GM23338 (cell line): ENCODE measurements at regions not wholly inside any gene's neighbourhood (a gene's known extent, or its start where the extent isn't known, plus 50 kb on each side); places are given as distances from the start of the nearest gene placed in this dataset.

Experiments used
- ATAC-seq: fragments of 200-7000 bp; cut with Tn5 transposase; 3 replicates; pipeline ENCODE4 v1.9.1; 2020
- DNase-seq: peaks from one replicate; pipeline ENCODE4 v3.0.0-alpha.2; 2015; ENCODE audit warnings: low spot score
- H2AFZ ChIP-seq: fragments of 200-600 bp; sonication (generic); 2 replicates; pipeline ENCODE4 v1.8.0; 2016; ENCODE audit warnings: antibody characterized with exemption, mild to moderate bottlenecking, moderate library complexity
- H3F3A ChIP-seq: fragments of 200-600 bp; sonication (generic); replicated peaks from 2 replicates; pipeline ENCODE4 v1.8.0; 2017; ENCODE audit warnings: antibody characterized with exemption, mixed run types, low read depth
- H3K27ac ChIP-seq: fragments of 200-600 bp; sonication (generic); 2 replicates; pipeline ENCODE4 v1.6.1; 2016; ENCODE audit warnings: low read depth
- H3K27me3 ChIP-seq: fragments of 200-600 bp; sonication (generic); 2 replicates; pipeline ENCODE4 v1.8.0; 2016; ENCODE audit warnings: mild to moderate bottlenecking, mixed run types, moderate library complexity; ENCODE audit not compliant: insufficient read depth
- H3K36me3 ChIP-seq: fragments of 200-600 bp; sonication (generic); 2 replicates; pipeline ENCODE4 v1.8.0; 2016; ENCODE audit warnings: mild to moderate bottlenecking; ENCODE audit not compliant: insufficient read depth
- H3K4me1 ChIP-seq: fragments of 200-600 bp; sonication (generic); 2 replicates; pipeline ENCODE4 v1.8.0; 2016; ENCODE audit warnings: mild to moderate bottlenecking, moderate library complexity; ENCODE audit not compliant: insufficient read depth
- H3K4me2 ChIP-seq: fragments of 200-600 bp; sonication (generic); 2 replicates; pipeline ENCODE4 v1.7.1; 2017; ENCODE audit warnings: mixed run types
- H3K4me3 ChIP-seq: fragments of 200-600 bp; sonication (generic); 2 replicates; pipeline ENCODE4 v1.6.1; 2016; ENCODE audit warnings: mixed run types
- H3K79me2 ChIP-seq: fragments of 200-600 bp; sonication (generic); replicated peaks from 2 replicates; pipeline ENCODE4 v1.8.0; 2017; ENCODE audit warnings: mild to moderate bottlenecking; ENCODE audit not compliant: insufficient read depth
- H3K9me2 ChIP-seq: fragments of 200-600 bp; sonication (generic); 2 replicates; pipeline ENCODE4 v1.8.0; 2017; ENCODE audit not compliant: insufficient read depth
- H4K20me1 ChIP-seq: fragments of 200-600 bp; sonication (generic); replicated peaks from 2 replicates; pipeline ENCODE4 v1.8.0; 2017; ENCODE audit warnings: mild to moderate bottlenecking; ENCODE audit not compliant: insufficient read depth
- H3K27ac Mint-ChIP-seq: 2 replicates; pipeline ENCODE4 v1.8.0; 2020; ENCODE audit warnings: inconsistent platforms, mild to moderate bottlenecking, moderate library complexity, mixed read lengths
- H3K27me3 Mint-ChIP-seq: 3 replicates; pipeline ENCODE4 v1.8.0; 2022; ENCODE audit warnings: low read depth, mild to moderate bottlenecking, moderate library complexity, mixed read lengths, inconsistent platforms; ENCODE audit not compliant: insufficient read depth, poor library complexity
- H3K36me3 Mint-ChIP-seq: 3 replicates; pipeline ENCODE4 v1.8.0; 2021; ENCODE audit warnings: low read depth, mild to moderate bottlenecking, inconsistent platforms, moderate library complexity, mixed read lengths
- H3K4me1 Mint-ChIP-seq: 3 replicates; pipeline ENCODE4 v1.8.0; 2020; ENCODE audit warnings: mild to moderate bottlenecking, inconsistent platforms, mixed read lengths
- H3K4me3 Mint-ChIP-seq: 3 replicates; pipeline ENCODE4 v1.8.0; 2021; ENCODE audit warnings: moderate library complexity, mild to moderate bottlenecking, inconsistent platforms, mixed read lengths
- H3K9me3 Mint-ChIP-seq: 3 replicates; pipeline ENCODE4 v1.8.0; 2020; ENCODE audit warnings: moderate library complexity, mild to moderate bottlenecking, inconsistent platforms, mixed read lengths
- JUNB ChIP-seq: IDR thresholded peaks from one replicate; pipeline ENCODE4 v1.6.1; 2016; ENCODE audit warnings: antibody characterized with exemption; ENCODE audit not compliant: unreplicated experiment
- POLR2AphosphoS5 ChIP-seq: IDR thresholded peaks from 2 replicates; pipeline ENCODE4 v1.6.1; 2016; ENCODE audit warnings: antibody characterized with exemption, low read depth
- STAT1 ChIP-seq: IDR thresholded peaks from one replicate; pipeline ENCODE4 v1.6.1; 2016; ENCODE audit warnings: antibody characterized with exemption; ENCODE audit not compliant: unreplicated experiment
- ZNF114 ChIP-seq: fragments of 250-450 bp; sonication (Bioruptor Pico); IDR thresholded peaks from 2 replicates; pipeline ENCODE4 v1.5.0; 2020; ENCODE audit warnings: mild to moderate bottlenecking, moderate library complexity
- ZNF331 ChIP-seq: fragments of 250-450 bp; sonication (Bioruptor Pico); IDR thresholded peaks from 2 replicates; pipeline ENCODE4 v1.5.0; 2020; ENCODE audit warnings: low read depth, mild to moderate bottlenecking, moderate library complexity
- TF ChIP-seq, protein P1 (sequence below): IDR thresholded peaks from 2 replicates; pipeline ENCODE4 v1.6.1; 2016; ENCODE audit warnings: antibody characterized with exemption
- TF ChIP-seq, protein P2 (sequence below): fragments of 250-450 bp; sonication (Bioruptor Pico); IDR thresholded peaks from 2 replicates; pipeline ENCODE4 v1.5.0; 2020; ENCODE audit warnings: mild to moderate bottlenecking, moderate library complexity
- TF ChIP-seq, protein P3 (sequence below): IDR thresholded peaks from one replicate; pipeline ENCODE4 v1.6.1; 2018; ENCODE audit warnings: antibody characterized with exemption; ENCODE audit not compliant: unreplicated experiment

DNA sequence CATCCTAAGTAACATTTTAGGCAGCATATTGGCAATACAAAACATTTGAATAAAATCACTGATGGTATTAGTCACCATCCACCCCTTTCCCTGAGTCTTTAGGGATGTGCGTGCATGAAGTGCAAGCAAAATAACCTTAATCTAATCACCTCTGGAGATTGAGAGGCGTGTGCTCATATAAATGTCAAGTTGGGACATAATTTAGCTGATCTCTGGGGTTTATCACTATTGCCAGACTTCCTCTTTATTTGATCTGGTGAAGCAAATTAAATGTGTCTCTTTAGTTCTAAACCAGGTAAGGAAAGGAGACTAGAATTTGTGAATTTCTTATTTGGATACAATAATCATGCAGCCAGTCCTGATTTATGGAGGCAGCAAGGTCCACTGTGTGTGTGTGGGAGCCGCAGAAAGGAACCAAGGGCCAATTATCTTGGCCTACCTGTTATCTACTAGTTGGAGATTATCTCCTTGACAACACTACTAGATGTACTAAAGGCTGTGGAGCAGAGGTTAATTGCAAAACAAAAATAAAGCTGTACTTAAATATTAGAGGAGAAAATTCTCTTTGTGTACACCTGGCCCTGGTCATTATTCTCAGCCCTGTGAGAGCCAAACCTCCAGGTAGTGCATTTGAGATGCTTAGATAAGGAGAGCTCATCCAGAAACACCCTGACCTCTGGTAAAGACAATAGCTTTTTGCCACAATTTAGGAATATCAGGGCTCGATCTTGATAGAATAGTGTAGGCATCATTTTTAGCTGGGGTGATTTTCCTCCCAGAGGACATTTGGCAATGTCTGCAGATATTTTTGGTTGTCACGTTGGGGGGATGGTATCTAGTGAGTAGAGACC lies 78.2 kb downstream of the HRH4 start:
- Histone ChIP-seq H2AFZ (peak overlapping the region; percentile 19; the same call in 1 of the 2 replicates), H3F3A (no peaks in the 10 kb centered on the region), H3K4me3 (no peak overlapping the region), H3K9me2 (0 out of 2 replicates have a peak, but pooled peaks cover 9% of the 10 kb centered on the region), H3K27me3 (no peaks in the 10 kb centered on the region), H3K79me2 (no peaks in the 10 kb centered on the region), H3K36me3 (no peaks in the 10 kb centered on the region), H4K20me1 (no peaks in the 10 kb centered on the region), H3K27ac (no peak overlapping the region), H3K4me2 (no peak overlapping the region), H3K4me1 (0 out of 2 replicates have a peak, but pooled peaks cover 3% of the 10 kb centered on the region)
- Mint-ChIP-seq H3K9me3 (no peaks in the 10 kb centered on the region), H3K4me3 (no peak overlapping the region), H3K27me3 (no peaks in the 10 kb centered on the region), H3K27ac (no peak overlapping the region), H3K36me3 (no peaks in the 10 kb centered on the region), H3K4me1 (0 out of 3 replicates have a peak, but pooled peaks cover 5% of the 10 kb centered on the region)
- ATAC-seq (no peak), DNase-seq (no peak)
- TF ChIP-seq ZNF331 (CRISPR knock-in tag): no peak
- TF ChIP-seq, protein P1, sequence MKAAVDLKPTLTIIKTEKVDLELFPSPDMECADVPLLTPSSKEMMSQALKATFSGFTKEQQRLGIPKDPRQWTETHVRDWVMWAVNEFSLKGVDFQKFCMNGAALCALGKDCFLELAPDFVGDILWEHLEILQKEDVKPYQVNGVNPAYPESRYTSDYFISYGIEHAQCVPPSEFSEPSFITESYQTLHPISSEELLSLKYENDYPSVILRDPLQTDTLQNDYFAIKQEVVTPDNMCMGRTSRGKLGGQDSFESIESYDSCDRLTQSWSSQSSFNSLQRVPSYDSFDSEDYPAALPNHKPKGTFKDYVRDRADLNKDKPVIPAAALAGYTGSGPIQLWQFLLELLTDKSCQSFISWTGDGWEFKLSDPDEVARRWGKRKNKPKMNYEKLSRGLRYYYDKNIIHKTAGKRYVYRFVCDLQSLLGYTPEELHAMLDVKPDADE: no peak
- TF ChIP-seq, protein P2, sequence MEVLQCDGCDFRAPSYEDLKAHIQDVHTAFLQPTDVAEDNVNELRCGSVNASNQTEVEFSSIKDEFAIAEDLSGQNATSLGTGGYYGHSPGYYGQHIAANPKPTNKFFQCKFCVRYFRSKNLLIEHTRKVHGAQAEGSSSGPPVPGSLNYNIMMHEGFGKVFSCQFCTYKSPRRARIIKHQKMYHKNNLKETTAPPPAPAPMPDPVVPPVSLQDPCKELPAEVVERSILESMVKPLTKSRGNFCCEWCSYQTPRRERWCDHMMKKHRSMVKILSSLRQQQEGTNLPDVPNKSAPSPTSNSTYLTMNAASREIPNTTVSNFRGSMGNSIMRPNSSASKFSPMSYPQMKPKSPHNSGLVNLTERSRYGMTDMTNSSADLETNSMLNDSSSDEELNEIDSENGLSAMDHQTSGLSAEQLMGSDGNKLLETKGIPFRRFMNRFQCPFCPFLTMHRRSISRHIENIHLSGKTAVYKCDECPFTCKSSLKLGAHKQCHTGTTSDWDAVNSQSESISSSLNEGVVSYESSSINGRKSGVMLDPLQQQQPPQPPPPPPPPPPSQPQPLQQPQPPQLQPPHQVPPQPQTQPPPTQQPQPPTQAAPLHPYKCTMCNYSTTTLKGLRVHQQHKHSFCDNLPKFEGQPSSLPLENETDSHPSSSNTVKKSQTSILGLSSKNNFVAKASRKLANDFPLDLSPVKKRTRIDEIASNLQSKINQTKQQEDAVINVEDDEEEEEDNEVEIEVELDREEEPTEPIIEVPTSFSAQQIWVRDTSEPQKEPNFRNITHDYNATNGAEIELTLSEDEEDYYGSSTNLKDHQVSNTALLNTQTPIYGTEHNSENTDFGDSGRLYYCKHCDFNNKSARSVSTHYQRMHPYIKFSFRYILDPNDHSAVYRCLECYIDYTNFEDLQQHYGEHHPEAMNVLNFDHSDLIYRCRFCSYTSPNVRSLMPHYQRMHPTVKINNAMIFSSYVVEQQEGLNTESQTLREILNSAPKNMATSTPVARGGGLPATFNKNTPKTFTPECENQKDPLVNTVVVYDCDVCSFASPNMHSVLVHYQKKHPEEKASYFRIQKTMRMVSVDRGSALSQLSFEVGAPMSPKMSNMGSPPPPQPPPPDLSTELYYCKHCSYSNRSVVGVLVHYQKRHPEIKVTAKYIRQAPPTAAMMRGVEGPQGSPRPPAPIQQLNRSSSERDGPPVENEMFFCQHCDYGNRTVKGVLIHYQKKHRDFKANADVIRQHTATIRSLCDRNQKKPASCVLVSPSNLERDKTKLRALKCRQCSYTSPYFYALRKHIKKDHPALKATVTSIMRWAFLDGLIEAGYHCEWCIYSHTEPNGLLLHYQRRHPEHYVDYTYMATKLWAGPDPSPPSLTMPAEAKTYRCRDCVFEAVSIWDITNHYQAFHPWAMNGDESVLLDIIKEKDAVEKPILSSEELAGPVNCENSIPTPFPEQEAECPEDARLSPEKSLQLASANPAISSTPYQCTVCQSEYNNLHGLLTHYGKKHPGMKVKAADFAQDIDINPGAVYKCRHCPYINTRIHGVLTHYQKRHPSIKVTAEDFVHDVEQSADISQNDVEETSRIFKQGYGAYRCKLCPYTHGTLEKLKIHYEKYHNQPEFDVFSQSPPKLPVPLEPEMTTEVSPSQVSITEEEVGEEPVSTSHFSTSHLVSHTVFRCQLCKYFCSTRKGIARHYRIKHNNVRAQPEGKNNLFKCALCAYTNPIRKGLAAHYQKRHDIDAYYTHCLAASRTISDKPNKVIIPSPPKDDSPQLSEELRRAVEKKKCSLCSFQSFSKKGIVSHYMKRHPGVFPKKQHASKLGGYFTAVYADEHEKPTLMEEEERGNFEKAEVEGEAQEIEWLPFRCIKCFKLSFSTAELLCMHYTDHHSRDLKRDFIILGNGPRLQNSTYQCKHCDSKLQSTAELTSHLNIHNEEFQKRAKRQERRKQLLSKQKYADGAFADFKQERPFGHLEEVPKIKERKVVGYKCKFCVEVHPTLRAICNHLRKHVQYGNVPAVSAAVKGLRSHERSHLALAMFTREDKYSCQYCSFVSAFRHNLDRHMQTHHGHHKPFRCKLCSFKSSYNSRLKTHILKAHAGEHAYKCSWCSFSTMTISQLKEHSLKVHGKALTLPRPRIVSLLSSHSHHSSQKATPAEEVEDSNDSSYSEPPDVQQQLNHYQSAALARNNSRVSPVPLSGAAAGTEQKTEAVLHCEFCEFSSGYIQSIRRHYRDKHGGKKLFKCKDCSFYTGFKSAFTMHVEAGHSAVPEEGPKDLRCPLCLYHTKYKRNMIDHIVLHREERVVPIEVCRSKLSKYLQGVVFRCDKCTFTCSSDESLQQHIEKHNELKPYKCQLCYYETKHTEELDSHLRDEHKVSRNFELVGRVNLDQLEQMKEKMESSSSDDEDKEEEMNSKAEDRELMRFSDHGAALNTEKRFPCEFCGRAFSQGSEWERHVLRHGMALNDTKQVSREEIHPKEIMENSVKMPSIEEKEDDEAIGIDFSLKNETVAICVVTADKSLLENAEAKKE (CRISPR knock-in tag): no peak
- TF ChIP-seq STAT1: no peak
- TF ChIP-seq, protein P3, sequence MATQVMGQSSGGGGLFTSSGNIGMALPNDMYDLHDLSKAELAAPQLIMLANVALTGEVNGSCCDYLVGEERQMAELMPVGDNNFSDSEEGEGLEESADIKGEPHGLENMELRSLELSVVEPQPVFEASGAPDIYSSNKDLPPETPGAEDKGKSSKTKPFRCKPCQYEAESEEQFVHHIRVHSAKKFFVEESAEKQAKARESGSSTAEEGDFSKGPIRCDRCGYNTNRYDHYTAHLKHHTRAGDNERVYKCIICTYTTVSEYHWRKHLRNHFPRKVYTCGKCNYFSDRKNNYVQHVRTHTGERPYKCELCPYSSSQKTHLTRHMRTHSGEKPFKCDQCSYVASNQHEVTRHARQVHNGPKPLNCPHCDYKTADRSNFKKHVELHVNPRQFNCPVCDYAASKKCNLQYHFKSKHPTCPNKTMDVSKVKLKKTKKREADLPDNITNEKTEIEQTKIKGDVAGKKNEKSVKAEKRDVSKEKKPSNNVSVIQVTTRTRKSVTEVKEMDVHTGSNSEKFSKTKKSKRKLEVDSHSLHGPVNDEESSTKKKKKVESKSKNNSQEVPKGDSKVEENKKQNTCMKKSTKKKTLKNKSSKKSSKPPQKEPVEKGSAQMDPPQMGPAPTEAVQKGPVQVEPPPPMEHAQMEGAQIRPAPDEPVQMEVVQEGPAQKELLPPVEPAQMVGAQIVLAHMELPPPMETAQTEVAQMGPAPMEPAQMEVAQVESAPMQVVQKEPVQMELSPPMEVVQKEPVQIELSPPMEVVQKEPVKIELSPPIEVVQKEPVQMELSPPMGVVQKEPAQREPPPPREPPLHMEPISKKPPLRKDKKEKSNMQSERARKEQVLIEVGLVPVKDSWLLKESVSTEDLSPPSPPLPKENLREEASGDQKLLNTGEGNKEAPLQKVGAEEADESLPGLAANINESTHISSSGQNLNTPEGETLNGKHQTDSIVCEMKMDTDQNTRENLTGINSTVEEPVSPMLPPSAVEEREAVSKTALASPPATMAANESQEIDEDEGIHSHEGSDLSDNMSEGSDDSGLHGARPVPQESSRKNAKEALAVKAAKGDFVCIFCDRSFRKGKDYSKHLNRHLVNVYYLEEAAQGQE: no peak
- no peak for TF ChIP-seq POLR2AphosphoS5
- TF ChIP-seq JUNB: no peak
- TF ChIP-seq ZNF114: no peak
